ENCODE measurements at regions not wholly inside any gene's neighbourhood (a gene's known extent, or its start where the extent isn't known, plus 50 kb on each side); places are given as distances from the start of the nearest gene placed in this dataset.

DNA sequence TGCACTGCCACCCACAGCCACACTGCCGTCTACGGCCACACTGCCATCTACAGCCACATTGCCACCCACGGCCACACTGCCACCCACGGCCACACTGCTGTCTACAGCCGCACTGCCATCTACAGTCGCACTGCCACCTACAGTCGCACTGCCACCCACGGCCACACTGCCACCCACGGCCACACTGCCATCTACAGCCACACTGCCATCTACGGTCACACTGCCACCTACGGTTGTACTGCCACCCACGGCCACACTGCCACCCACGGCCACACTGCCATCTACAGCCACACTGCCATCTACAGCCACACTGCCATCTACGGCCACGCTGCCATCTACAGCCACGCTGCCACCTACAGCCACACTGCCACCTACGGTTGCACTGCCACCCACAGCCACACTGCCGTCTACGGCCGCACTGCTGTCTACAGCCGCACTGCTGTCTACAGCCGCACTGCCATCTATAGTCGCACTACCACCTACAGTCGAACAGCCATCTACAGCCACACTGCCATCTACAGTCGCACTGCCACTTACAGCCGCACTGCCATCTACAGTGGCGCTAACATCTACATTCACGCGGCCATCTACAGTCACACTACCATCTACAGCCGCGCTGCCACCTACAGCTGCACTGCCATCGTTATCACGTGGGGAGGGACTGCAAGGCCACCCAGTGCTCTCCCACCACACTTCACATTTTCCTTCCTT is 154.6 kb upstream of the AFDN start:
- TF ChIP-seq, protein P1, sequence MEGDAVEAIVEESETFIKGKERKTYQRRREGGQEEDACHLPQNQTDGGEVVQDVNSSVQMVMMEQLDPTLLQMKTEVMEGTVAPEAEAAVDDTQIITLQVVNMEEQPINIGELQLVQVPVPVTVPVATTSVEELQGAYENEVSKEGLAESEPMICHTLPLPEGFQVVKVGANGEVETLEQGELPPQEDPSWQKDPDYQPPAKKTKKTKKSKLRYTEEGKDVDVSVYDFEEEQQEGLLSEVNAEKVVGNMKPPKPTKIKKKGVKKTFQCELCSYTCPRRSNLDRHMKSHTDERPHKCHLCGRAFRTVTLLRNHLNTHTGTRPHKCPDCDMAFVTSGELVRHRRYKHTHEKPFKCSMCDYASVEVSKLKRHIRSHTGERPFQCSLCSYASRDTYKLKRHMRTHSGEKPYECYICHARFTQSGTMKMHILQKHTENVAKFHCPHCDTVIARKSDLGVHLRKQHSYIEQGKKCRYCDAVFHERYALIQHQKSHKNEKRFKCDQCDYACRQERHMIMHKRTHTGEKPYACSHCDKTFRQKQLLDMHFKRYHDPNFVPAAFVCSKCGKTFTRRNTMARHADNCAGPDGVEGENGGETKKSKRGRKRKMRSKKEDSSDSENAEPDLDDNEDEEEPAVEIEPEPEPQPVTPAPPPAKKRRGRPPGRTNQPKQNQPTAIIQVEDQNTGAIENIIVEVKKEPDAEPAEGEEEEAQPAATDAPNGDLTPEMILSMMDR (IDR thresholded peaks at IDR 0.05) = no peak
- TF ChIP-seq POLR2A (IDR thresholded peaks at IDR 0.05) = no peak

Measured in adrenal gland (tissue), 5 donors.